Lung (tissue), 11 donors: ENCODE measurements at regions not wholly inside any gene's neighbourhood (a gene's known extent, or its start where the extent isn't known, plus 50 kb on each side); places are given as distances from the start of the nearest gene placed in this dataset.

ENCODE experiments used
- ATAC-seq: fragments of 200-7000 bp; cut with Tn5 transposase; one replicate; pipeline ENCODE4 v1.9.1; 2020; ENCODE audit warnings: moderate number of reproducible peaks; ENCODE audit not compliant: insufficient read depth, low FRiP score
- DNase-seq, 3 donors: peaks; one replicate each; pipeline ENCODE4 v3.0.0-alpha.2; 2013 to 2017
- H3K27ac ChIP-seq, 2 donors: one replicate each; pipeline ENCODE4 v1.5.1; 2013; ENCODE audit warnings: mild to moderate bottlenecking in 2 of 2, moderate library complexity in 2 of 2, control low read depth in 1 of 2, inconsistent platforms in 1 of 2, low read depth in 1 of 2, low read length in 1 of 2
- H3K27me3 ChIP-seq, 3 donors: one replicate each; pipeline ENCODE4 v1.5.1; 2013; ENCODE audit warnings: low read length in 2 of 3; ENCODE audit not compliant: control insufficient read depth in 3 of 3, insufficient read depth in 3 of 3
- H3K36me3 ChIP-seq, 4 donors: one replicate each; pipeline ENCODE4 v1.5.1; 2013; ENCODE audit warnings: low read length in 4 of 4, mild to moderate bottlenecking in 1 of 4, moderate library complexity in 1 of 4; ENCODE audit not compliant: control insufficient read depth in 4 of 4, insufficient read depth in 4 of 4
- H3K4me1 ChIP-seq, 5 donors: one replicate each; pipeline ENCODE4 v1.5.1; 2013; ENCODE audit warnings: low read length in 5 of 5, mild to moderate bottlenecking in 2 of 5, moderate library complexity in 1 of 5; ENCODE audit not compliant: control insufficient read depth in 5 of 5, insufficient read depth in 5 of 5
- H3K4me3 ChIP-seq: one replicate; pipeline ENCODE4 v1.5.1; 2013; ENCODE audit warnings: mild to moderate bottlenecking, control low read depth, moderate library complexity
- H3K9ac ChIP-seq, 2 donors: one replicate each; pipeline ENCODE4 v1.5.1; 2013; ENCODE audit warnings: low read length in 2 of 2, control low read depth in 1 of 2; ENCODE audit not compliant: insufficient read depth in 1 of 2
- H3K9me3 ChIP-seq, 4 donors: one replicate each; pipeline ENCODE4 v1.5.1; 2013; ENCODE audit warnings: low read length in 3 of 4, mild to moderate bottlenecking in 1 of 4, moderate library complexity in 1 of 4; ENCODE audit not compliant: control insufficient read depth in 4 of 4, insufficient read depth in 3 of 4
- WGBS, 2 donors: extraction: QIAGEN DNeasy Blood & Tissue Kit; methylation state at CpG; one replicate each; pipeline ENCODE4 v1.1.7; 2013; 5-methylcytosine and 5-hydroxymethylcytosine counted together
- TF ChIP-seq, protein P1 (sequence below): IDR thresholded peaks from 2 replicates; pipeline ENCODE4 v1.5.1; 2012; ENCODE audit warnings: mild to moderate bottlenecking; ENCODE audit errors: control extremely low read depth, extremely low read depth
- donor health status: control.
- donor health status: control.
- donor health status: Bipolar disorder and iron deficiency.
- donor health status: healthy.
- donor health status: DM: yes; HTN: yes; CAD: no.

GRCh38 chr10:43801626-43802025, 152.9 kb upstream of the ZNF32 start:
- Histone ChIP-seq H3K27me3 (no peaks in the 10 kb centered on the region), H3K27ac (no peak overlapping the region), H3K9ac (no peak overlapping the region), H3K36me3 (no peaks in the 10 kb centered on the region), H3K4me3 (no peak overlapping the region), H3K4me1 (peaks cover 0 to 39% (median 0%) of the 10 kb centered on the region in 5 donors), H3K9me3 (no peaks in the 10 kb centered on the region)
- DNase-seq (no peak), ATAC-seq (no peak)
- TF ChIP-seq, protein P1, sequence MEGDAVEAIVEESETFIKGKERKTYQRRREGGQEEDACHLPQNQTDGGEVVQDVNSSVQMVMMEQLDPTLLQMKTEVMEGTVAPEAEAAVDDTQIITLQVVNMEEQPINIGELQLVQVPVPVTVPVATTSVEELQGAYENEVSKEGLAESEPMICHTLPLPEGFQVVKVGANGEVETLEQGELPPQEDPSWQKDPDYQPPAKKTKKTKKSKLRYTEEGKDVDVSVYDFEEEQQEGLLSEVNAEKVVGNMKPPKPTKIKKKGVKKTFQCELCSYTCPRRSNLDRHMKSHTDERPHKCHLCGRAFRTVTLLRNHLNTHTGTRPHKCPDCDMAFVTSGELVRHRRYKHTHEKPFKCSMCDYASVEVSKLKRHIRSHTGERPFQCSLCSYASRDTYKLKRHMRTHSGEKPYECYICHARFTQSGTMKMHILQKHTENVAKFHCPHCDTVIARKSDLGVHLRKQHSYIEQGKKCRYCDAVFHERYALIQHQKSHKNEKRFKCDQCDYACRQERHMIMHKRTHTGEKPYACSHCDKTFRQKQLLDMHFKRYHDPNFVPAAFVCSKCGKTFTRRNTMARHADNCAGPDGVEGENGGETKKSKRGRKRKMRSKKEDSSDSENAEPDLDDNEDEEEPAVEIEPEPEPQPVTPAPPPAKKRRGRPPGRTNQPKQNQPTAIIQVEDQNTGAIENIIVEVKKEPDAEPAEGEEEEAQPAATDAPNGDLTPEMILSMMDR, result no peak
- 89 to 93% methylated on average over 3 of the region's 3 CpGs for WGBS, 2 donors

DNA sequence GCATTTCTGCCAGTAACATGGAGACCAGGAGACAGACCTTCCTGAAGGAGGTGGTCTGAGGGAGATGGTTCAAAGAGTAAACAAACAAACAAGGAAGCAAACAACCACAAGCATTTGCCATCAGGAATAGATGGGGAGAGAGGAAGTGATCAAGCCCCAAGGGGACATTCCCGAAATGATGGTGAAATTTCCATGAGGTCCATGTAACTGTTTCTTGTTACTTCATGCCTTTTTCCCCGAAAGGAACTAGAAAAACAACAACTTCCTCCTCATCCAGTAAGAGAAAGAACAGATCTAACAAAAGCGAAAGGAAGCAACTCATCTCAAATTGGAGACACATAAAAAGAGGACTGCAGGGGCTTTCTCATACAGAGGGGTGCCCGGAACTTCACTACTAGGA, 152.5 kb upstream of the ZNF32 start:
- H3K4me1 ChIP-seq, result peaks cover 0 to 42% (median 0%) of the 10 kb centered on the region in 5 donors
- no peak overlapping the region for H3K4me3 ChIP-seq
- H3K27ac ChIP-seq, result no peak overlapping the region
- 56 to 73% methylated on average over 4 of the region's 4 CpGs for whole genome bisulfite sequencing, 2 donors
- H3K27me3 ChIP-seq, result no peaks in the 10 kb centered on the region
- no peaks in the 10 kb centered on the region for H3K36me3 ChIP-seq
- H3K9ac ChIP-seq, result no peak overlapping the region
- no peaks in the 10 kb centered on the region for H3K9me3 ChIP-seq
- no peak for DNase-seq
- TF ChIP-seq, protein P1, result no peak
- no peak for ATAC-seq

GRCh38 chr10:43796781-43797180, 148.1 kb upstream of the ZNF32 start:
- DNase-seq (peak in 2 of 3 donors; percentile 52 to 73), ATAC-seq (no peak)
- peaks cover 0 to 52% (median 8%) of the 10 kb centered on the region in 5 donors for H3K4me1 ChIP-seq
- H3K9me3 ChIP-seq, result no peaks in the 10 kb centered on the region
- no peak overlapping the region for H3K9ac ChIP-seq
- H3K27me3 ChIP-seq, result no peaks in the 10 kb centered on the region
- no peaks in the 10 kb centered on the region for H3K36me3 ChIP-seq
- H3K27ac ChIP-seq, result no peak overlapping the region
- no peak overlapping the region for H3K4me3 ChIP-seq
- TF ChIP-seq, protein P1, result no peak

- no peak for ATAC-seq
- Histone ChIP-seq H3K27me3 (no peaks in the 10 kb centered on the region), H3K27ac (no peak overlapping the region), H3K4me3 (no peak overlapping the region), H3K4me1 (peaks cover 0 to 54% (median 8%) of the 10 kb centered on the region in 5 donors), H3K9ac (no peak overlapping the region), H3K9me3 (no peaks in the 10 kb centered on the region), H3K36me3 (no peaks in the 10 kb centered on the region)
- WGBS, 2 donors, result 91 to 94% methylated on average over 4 of the region's 4 CpGs
- TF ChIP-seq, protein P1, result no peak
- DNase-seq, result no peak
Measured at GRCh38 chr10:43795639-43796038, 147.0 kb upstream of the ZNF32 start.
